Upper lobe of left lung (tissue), 6 donors: ENCODE measurements at regions not wholly inside any gene's neighbourhood (a gene's known extent, or its start where the extent isn't known, plus 50 kb on each side); places are given as distances from the start of the nearest gene placed in this dataset.

Experiments
- ATAC-seq, 2 donors: fragments of 200-7000 bp; cut with Tn5 transposase; one replicate each; pipeline ENCODE4 v1.9.1; 2022; ENCODE audit warnings: mild to moderate bottlenecking in 2 of 2, moderate library complexity in 2 of 2; ENCODE audit not compliant: low FRiP score in 2 of 2
- DNase-seq, 2 donors: peaks; one replicate each; pipeline ENCODE4 v3.0.0-alpha.2; 2019 to 2020
- H3K27ac ChIP-seq, 4 donors: fragments of 200-600 bp; sonication (generic); one replicate each; pipeline ENCODE4 v1.5.1; 2016 to 2019
- H3K27me3 ChIP-seq, 4 donors: fragments of 200-600 bp; sonication (generic); one replicate each; pipeline ENCODE4 v1.5.1; 2017 to 2019
- H3K36me3 ChIP-seq, 4 donors: fragments of 200-600 bp; sonication (generic); one replicate each; pipeline ENCODE4 v1.5.1; 2016 to 2019
- H3K4me1 ChIP-seq, 4 donors: fragments of 200-600 bp; sonication (generic); one replicate each; pipeline ENCODE4 v1.5.1; 2018 to 2019
- H3K4me3 ChIP-seq, 4 donors: fragments of 200-600 bp; sonication (generic); one replicate each; pipeline ENCODE4 v1.5.1; 2017 to 2019; ENCODE audit warnings: mild to moderate bottlenecking in 2 of 4, moderate library complexity in 1 of 4
- H3K9me3 ChIP-seq, 4 donors: fragments of 200-600 bp; sonication (generic); one replicate each; pipeline ENCODE4 v1.5.1; 2018 to 2019
- CTCF ChIP-seq, 6 experiments: fragments of 450-650 bp in 4 of 6; fragments of 200-600 bp in 2 of 6; sonication (generic) in 2 of 6; IDR thresholded peaks; one replicate each; pipeline ENCODE4 v1.5.1; 2016 to 2019; ENCODE audit warnings: antibody characterized with exemption in 6 of 6
- EP300 ChIP-seq, 4 donors: sonication (generic); formaldehyde crosslinking; IDR thresholded peaks; one replicate each; pipeline ENCODE4 v1.5.1; 2017; ENCODE audit warnings: antibody characterized with exemption in 4 of 4, control low read depth in 2 of 4
- POLR2A ChIP-seq, 4 donors: fragments of 450-650 bp; IDR thresholded peaks; one replicate each; pipeline ENCODE4 v1.5.1; 2016 to 2017; ENCODE audit warnings: antibody characterized with exemption in 4 of 4, mild to moderate bottlenecking in 2 of 4
- POLR2AphosphoS5 ChIP-seq, 2 donors: sonication (generic); formaldehyde crosslinking; IDR thresholded peaks; one replicate each; pipeline ENCODE4 v1.5.1; 2017; ENCODE audit warnings: antibody characterized with exemption in 2 of 2
- whole genome bisulfite sequencing, 2 donors: methylation state at CpG; one replicate each; pipeline ENCODE4 v1.1.5; 2017 to 2018; 5-methylcytosine and 5-hydroxymethylcytosine counted together
- donor health status: DM: no; HTN: no; CAD: no; lungs with moderate emphysema.
- donor health status: DM: no; HTN: yes; CAD: no; lungs with severe emphysema.

GRCh38 chr10:44684661-44685060 lies 226.5 kb upstream of the TMEM72 start:
- no peaks in the 10 kb centered on the region for H3K27me3 ChIP-seq
- H3K9me3 ChIP-seq = no peaks in the 10 kb centered on the region
- H3K36me3 ChIP-seq = no peaks in the 10 kb centered on the region
- H3K27ac ChIP-seq = no peak overlapping the region
- no peaks in the 10 kb centered on the region for H3K4me1 ChIP-seq
- ATAC-seq (no peak), DNase-seq (no peak)
- 81 to 95% methylated on average over 2 of the region's 2 CpGs for WGBS, 2 donors
- H3K4me3 ChIP-seq = no peak overlapping the region
- TF ChIP-seq CTCF (IDR thresholded peaks at IDR 0.05) = no peak

- Histone ChIP-seq H3K36me3 (no peaks in the 10 kb centered on the region), H3K27me3 (no peaks in the 10 kb centered on the region), H3K4me3 (no peak overlapping the region), H3K9me3 (no peaks in the 10 kb centered on the region), H3K4me1 (no peaks in the 10 kb centered on the region), H3K27ac (no peak overlapping the region)
- 88 to 89% methylated on average over 6 of the region's 6 CpGs for WGBS, 2 donors
- ATAC-seq = no peak
- no peak for DNase-seq
- TF ChIP-seq POLR2A (IDR thresholded peaks at IDR 0.05) (no peak), EP300 (IDR thresholded peaks at IDR 0.05) (no peak), CTCF (IDR thresholded peaks at IDR 0.05) (no peak), POLR2AphosphoS5 (IDR thresholded peaks at IDR 0.05) (no peak)
Observed at GRCh38 chr10:44685220-44685619, 225.9 kb upstream of the TMEM72 start.

- TF ChIP-seq EP300 (IDR thresholded peaks at IDR 0.05) = no peak
- no peak for TF ChIP-seq CTCF (IDR thresholded peaks at IDR 0.05)
- no peak for TF ChIP-seq POLR2AphosphoS5 (IDR thresholded peaks at IDR 0.05)
- TF ChIP-seq POLR2A (IDR thresholded peaks at IDR 0.05) = no peak
- 83 to 95% methylated on average over 2 of the region's 2 CpGs for WGBS, 2 donors
Observed at GRCh38 chr10:44685747-44686146, 225.4 kb upstream of the TMEM72 start.

GRCh38 chr10:44689368-44689767 lies 221.8 kb upstream of the TMEM72 start:
- H3K27ac ChIP-seq = no peak overlapping the region
- 71 to 73% methylated on average over 2 of the region's 2 CpGs for WGBS, 2 donors
- H3K4me1 ChIP-seq = no peaks in the 10 kb centered on the region
- no peaks in the 10 kb centered on the region for H3K27me3 ChIP-seq
- no peak overlapping the region for H3K4me3 ChIP-seq
- ATAC-seq (no peak), DNase-seq (no peak)
- no peaks in the 10 kb centered on the region for H3K36me3 ChIP-seq
- H3K9me3 ChIP-seq = no peaks in the 10 kb centered on the region
- TF ChIP-seq POLR2A (IDR thresholded peaks at IDR 0.05) = no peak
- no peak for TF ChIP-seq CTCF (IDR thresholded peaks at IDR 0.05)
- TF ChIP-seq EP300 (IDR thresholded peaks at IDR 0.05) = no peak
- no peak for TF ChIP-seq POLR2AphosphoS5 (IDR thresholded peaks at IDR 0.05)

More at GRCh38 chr10:44685747-44686146, 225.4 kb upstream of the TMEM72 start:
- Histone ChIP-seq H3K36me3 (no peaks in the 10 kb centered on the region), H3K9me3 (no peaks in the 10 kb centered on the region), H3K27me3 (no peaks in the 10 kb centered on the region), H3K4me1 (no peaks in the 10 kb centered on the region), H3K4me3 (no peak overlapping the region), H3K27ac (no peak overlapping the region)
- ATAC-seq = no peak
- DNase-seq = no peak

GRCh38 chr10:44696496-44696895 lies 214.6 kb upstream of the TMEM72 start:
- TF ChIP-seq CTCF (IDR thresholded peaks at IDR 0.05) (no peak), POLR2A (IDR thresholded peaks at IDR 0.05) (no peak), EP300 (IDR thresholded peaks at IDR 0.05) (no peak), POLR2AphosphoS5 (IDR thresholded peaks at IDR 0.05) (no peak)
- peaks cover 0 to 7% (median 0%) of the 10 kb centered on the region in 4 donors for H3K9me3 ChIP-seq
- ATAC-seq (peak in 1 of 2 donors; percentile 90), DNase-seq (no peak)
- WGBS, 2 donors = 73 to 74% methylated on average over 6 of the region's 6 CpGs
- H3K27ac ChIP-seq = no peak overlapping the region
- H3K36me3 ChIP-seq = no peaks in the 10 kb centered on the region
- no peak overlapping the region for H3K4me3 ChIP-seq
- H3K4me1 ChIP-seq = no peaks in the 10 kb centered on the region
- H3K27me3 ChIP-seq = no peaks in the 10 kb centered on the region
